Ecto neural progenitor cell (in vitro differentiated cells): ENCODE measurements at regions not wholly inside any gene's neighbourhood (a gene's known extent, or its start where the extent isn't known, plus 50 kb on each side); places are given as distances from the start of the nearest gene placed in this dataset.

Experiments used
- DNase-seq: peaks from one replicate; pipeline ENCODE4 v3.0.0-alpha.2; 2018; ENCODE audit warnings: low spot score

- no peak for DNase-seq
These were observed 532.9 kb downstream of the ANKRD50 start for GRCh38 chr4:124179506-124180186.

GRCh38 chr4:124181039-124181438, 531.5 kb downstream of the ANKRD50 start:
- DNase-seq, result no peak

- DNase-seq, result no peak
These were observed 529.3 kb downstream of the ANKRD50 start for GRCh38 chr4:124183231-124183630.

- DNase-seq, result no peak
These were observed 528.6 kb downstream of the ANKRD50 start for GRCh38 chr4:124183926-124184325.

GRCh38 chr4:124184792-124185191, 527.7 kb downstream of the ANKRD50 start:
- no peak for DNase-seq

GRCh38 chr4:124188595-124188994, 523.9 kb downstream of the ANKRD50 start:
- DNase-seq, result no peak

- no peak for DNase-seq
These were observed 523.0 kb downstream of the ANKRD50 start for GRCh38 chr4:124189545-124189944.

- DNase-seq, result no peak
These were observed 521.2 kb downstream of the ANKRD50 start for GRCh38 chr4:124191329-124191728.

- no peak for DNase-seq
These were observed 520.0 kb downstream of the ANKRD50 start for GRCh38 chr4:124192544-124192943.

- no peak for DNase-seq
These were observed 513.3 kb downstream of the ANKRD50 start for GRCh38 chr4:124199185-124199584.

- DNase-seq, result no peak
These were observed 512.8 kb downstream of the ANKRD50 start for GRCh38 chr4:124199755-124200154.

- no peak for DNase-seq
These were observed 510.9 kb downstream of the ANKRD50 start for GRCh38 chr4:124201636-124202035.

GRCh38 chr4:124202099-124202498, 510.4 kb downstream of the ANKRD50 start:
- DNase-seq, result no peak

GRCh38 chr4:124203613-124204238, 508.8 kb downstream of the ANKRD50 start:
- DNase-seq, result no peak

GRCh38 chr4:124206779-124207605, 505.5 kb downstream of the ANKRD50 start:
- no peak for DNase-seq

GRCh38 chr4:124209211-124209610, 503.3 kb downstream of the ANKRD50 start:
- no peak for DNase-seq

GRCh38 chr4:124209626-124210025, 502.9 kb downstream of the ANKRD50 start:
- DNase-seq, result no peak

- no peak for DNase-seq
These were observed 501.8 kb downstream of the ANKRD50 start for GRCh38 chr4:124210746-124211145.

- no peak for DNase-seq
These were observed 499.5 kb downstream of the ANKRD50 start for GRCh38 chr4:124212815-124213630.

- no peak for DNase-seq
These were observed 493.1 kb downstream of the ANKRD50 start for GRCh38 chr4:124219389-124219788.

- no peak for DNase-seq
These were observed 488.3 kb downstream of the ANKRD50 start for GRCh38 chr4:124224256-124224655.

- DNase-seq, result no peak
These were observed 484.6 kb downstream of the ANKRD50 start for GRCh38 chr4:124227981-124228380.
